Left cardiac atrium (tissue), 4 donors: ENCODE measurements at regions not wholly inside any gene's neighbourhood (a gene's known extent, or its start where the extent isn't known, plus 50 kb on each side); places are given as distances from the start of the nearest gene placed in this dataset.
"Not testable (repeated sequence)": the region's sequence is repeated elsewhere in the genome, so short reads cannot be mapped to it uniquely, and the experiment has no call there.

Source experiments
- ATAC-seq, 2 donors: fragments of 200-7000 bp; cut with Tn5 transposase; one replicate each; pipeline ENCODE4 v1.9.1; 2020; ENCODE audit warnings: mild to moderate bottlenecking in 2 of 2, moderate library complexity in 2 of 2
- DNase-seq: peaks from one replicate; pipeline ENCODE4 v3.0.0-alpha.2; 2020
- intact Hi-C, 2 donors: fragments of 100-400 bp; cut with DNase I; formaldehyde crosslinking; loops; one replicate each; pipeline versions ENCODE4 v1.14.1 to v1.15.1; 2022 to 2023
- donor health status: DM: no; HTN: yes; CAD: no.
- donor health status: DM: no; HTN: yes; CAD: no; lungs with severe emphysema.
- donor health status: DM: yes; HTN: yes; CAD: no.
- donor health status: Dilated cardiomyopathy.

- DNase-seq (no peak), ATAC-seq (no peak)
- intact Hi-C loops: no loop called here
Measured at GRCh38 chr6:15911753-15912504, 217.0 kb upstream of the MYLIP start.

- no peak for DNase-seq
- ATAC-seq: no peak
- intact Hi-C loops: no loop called here
Measured at GRCh38 chr6:15909290-15910070, 219.4 kb upstream of the MYLIP start.

- ATAC-seq (no peak), DNase-seq (no peak)
- intact Hi-C loops: no loop called here
Measured at GRCh38 chr6:15908871-15909270, 220.0 kb upstream of the MYLIP start.

- ATAC-seq (no peak), DNase-seq (no peak)
- intact Hi-C loops: no loop called here
Measured at GRCh38 chr6:15907914-15908518, 220.9 kb upstream of the MYLIP start.

- intact Hi-C loops, DNase-seq, ATAC-seq: not testable (repeated sequence)
Measured at GRCh38 chr6:15907220-15907913, 221.5 kb upstream of the MYLIP start.

GRCh38 chr6:15906420-15907016 is 222.4 kb upstream of the MYLIP start:
- intact Hi-C loops: no loop called here
- DNase-seq: no peak
- no peak for ATAC-seq

GRCh38 chr6:15905488-15906419 is 223.1 kb upstream of the MYLIP start:
- DNase-seq (no peak), ATAC-seq (peak in 1 of 2 donors; percentile 16)
- intact Hi-C loops: no loop called here

- intact Hi-C loops: no loop called here
- no peak for DNase-seq
- ATAC-seq: no peak
Measured at GRCh38 chr6:15904651-15905376, 224.1 kb upstream of the MYLIP start.

GRCh38 chr6:15901141-15902115 is 227.5 kb upstream of the MYLIP start:
- DNase-seq: no peak
- ATAC-seq: peak in 1 of 2 donors; percentile 67
- intact Hi-C loops: no loop called here

- DNase-seq: no peak
- ATAC-seq: no peak
- intact Hi-C loops: no loop called here
Measured at GRCh38 chr6:15898693-15899092, 230.2 kb upstream of the MYLIP start.

- ATAC-seq (peak; percentile 87), DNase-seq (peak; percentile 33)
- intact Hi-C loops: no loop called here
Measured at GRCh38 chr6:15897063-15897876, 231.6 kb upstream of the MYLIP start.

GRCh38 chr6:15894973-15895725 is 232.3 kb upstream of the DTNBP1 start:
- ATAC-seq (no peak), DNase-seq (no peak)
- intact Hi-C loops: no loop called here

- intact Hi-C loops: no loop called here
- DNase-seq (no peak), ATAC-seq (no peak)
Measured at GRCh38 chr6:15893556-15894253, 230.9 kb upstream of the DTNBP1 start.

- ATAC-seq (no peak), DNase-seq (no peak)
- intact Hi-C loops: no loop called here
Measured at GRCh38 chr6:15892369-15892768, 229.5 kb upstream of the DTNBP1 start.
